ENCODE measurements at regions not wholly inside any gene's neighbourhood (a gene's known extent, or its start where the extent isn't known, plus 50 kb on each side); places are given as distances from the start of the nearest gene placed in this dataset.

DNA sequence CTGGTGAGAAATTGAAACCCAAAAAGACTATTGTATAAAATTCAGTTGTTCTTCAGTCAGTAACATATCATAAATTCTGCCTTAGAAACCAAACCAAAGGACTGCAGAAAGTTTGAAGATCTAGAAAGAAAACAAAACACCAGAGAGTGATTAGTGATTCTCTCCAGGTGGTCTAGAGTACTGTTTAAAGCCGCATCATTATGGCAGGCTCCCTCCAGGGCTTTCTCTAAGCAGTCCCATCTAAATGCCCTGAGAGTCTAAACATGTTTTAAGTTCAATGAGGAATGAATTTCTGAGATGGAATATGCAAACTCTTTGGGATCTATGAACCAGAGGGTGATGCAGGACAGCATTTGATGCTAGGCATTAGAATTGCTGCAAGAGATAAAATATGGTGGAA lies 100.9 kb upstream of the ST6GALNAC5 start:
- no TSS peak for BruUV-seq (replicated peaks)
- H3K23ac ChIP-seq (ENCODE audit: low read depth, low read length): no peak overlapping the region
- no peak overlapping the region for H3K18ac ChIP-seq (ENCODE audit: low read depth, low read length)
- no CpG with 5 or more reads among the region's 1 CpG for WGBS, 2 experiments (ENCODE audit: extremely low coverage in 2 of 2, insufficient read length in 1 of 2)
- no peaks in the 10 kb centered on the region for H3K36me3 ChIP-seq (ENCODE audit: control insufficient read depth, insufficient read depth, low read length)
- H3K4me1 ChIP-seq (ENCODE audit: control insufficient read depth, insufficient read depth, low read length): no peaks in the 10 kb centered on the region
- no peak overlapping the region for H2AFZ ChIP-seq (replicated peaks; ENCODE audit: low read length, poor library complexity)
- no peaks in the 10 kb centered on the region for H3K9me3 ChIP-seq (ENCODE audit: control insufficient read depth, insufficient read depth, low read length)
- in situ Hi-C loops (cut with MboI; ENCODE audit: low sequenced_read_pairs) (no loop called here), dilution Hi-C loops (cut with HindIII; ENCODE audit: low sequenced_read_pairs, unreplicated experiment) (no loop called here), intact Hi-C loops (cut with micrococcal nuclease) (no loop called here)
- ATAC-seq (ENCODE audit: low read depth) (no peak), DNase-seq (no peak)
- no peak overlapping the region for H4K91ac ChIP-seq (ENCODE audit: insufficient read depth, low read depth, low read length)
- no peak overlapping the region for H2AK9ac ChIP-seq (replicated peaks; ENCODE audit: low read depth, low read length, poor library complexity)
- H3K56ac ChIP-seq (ENCODE audit: extremely low read depth, insufficient read depth, low read length): no peak overlapping the region
- H4K5ac ChIP-seq (ENCODE audit: low read depth, low read length): no peak overlapping the region
- no peak overlapping the region for H3K4me3 ChIP-seq (ENCODE audit: insufficient read depth, low read depth, low read length)
- H3K9me1 ChIP-seq (ENCODE audit: insufficient read depth, low read length): no peaks in the 10 kb centered on the region
- no peak overlapping the region for H4K8ac ChIP-seq (ENCODE audit: low read depth in 2 of 2, low read length in 2 of 2)
- no peak overlapping the region for H3K4ac ChIP-seq (ENCODE audit: low read depth, low read length)
- no peak overlapping the region for H2AK5ac ChIP-seq (ENCODE audit: low read depth, low read length)
- H3K79me1 ChIP-seq (ENCODE audit: low read depth in 1 of 2, low read length in 2 of 2): no peaks in the 10 kb centered on the region
- no peak for TF ChIP-seq BHLHE40 (IDR thresholded peaks at IDR 0.05; ENCODE audit: low read depth, low read length)
- no peak for TF ChIP-seq MXI1 (IDR thresholded peaks at IDR 0.05; ENCODE audit: borderline replicate concordance, low read depth, low read length)
- TF ChIP-seq, protein P1, sequence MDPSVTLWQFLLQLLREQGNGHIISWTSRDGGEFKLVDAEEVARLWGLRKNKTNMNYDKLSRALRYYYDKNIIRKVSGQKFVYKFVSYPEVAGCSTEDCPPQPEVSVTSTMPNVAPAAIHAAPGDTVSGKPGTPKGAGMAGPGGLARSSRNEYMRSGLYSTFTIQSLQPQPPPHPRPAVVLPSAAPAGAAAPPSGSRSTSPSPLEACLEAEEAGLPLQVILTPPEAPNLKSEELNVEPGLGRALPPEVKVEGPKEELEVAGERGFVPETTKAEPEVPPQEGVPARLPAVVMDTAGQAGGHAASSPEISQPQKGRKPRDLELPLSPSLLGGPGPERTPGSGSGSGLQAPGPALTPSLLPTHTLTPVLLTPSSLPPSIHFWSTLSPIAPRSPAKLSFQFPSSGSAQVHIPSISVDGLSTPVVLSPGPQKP (IDR thresholded peaks at IDR 0.05; ENCODE audit: borderline replicate concordance, low read depth, low read length): no peak
- TF ChIP-seq SMC3 (IDR thresholded peaks at IDR 0.05; ENCODE audit: low read depth, low read length): no peak
- TF ChIP-seq MAFK (IDR thresholded peaks at IDR 0.05; ENCODE audit: low read depth, low read length): no peak
- no peak for TF ChIP-seq MAZ (IDR thresholded peaks at IDR 0.05; ENCODE audit: borderline replicate concordance, low read depth, low read length)
- TF ChIP-seq, protein P2, sequence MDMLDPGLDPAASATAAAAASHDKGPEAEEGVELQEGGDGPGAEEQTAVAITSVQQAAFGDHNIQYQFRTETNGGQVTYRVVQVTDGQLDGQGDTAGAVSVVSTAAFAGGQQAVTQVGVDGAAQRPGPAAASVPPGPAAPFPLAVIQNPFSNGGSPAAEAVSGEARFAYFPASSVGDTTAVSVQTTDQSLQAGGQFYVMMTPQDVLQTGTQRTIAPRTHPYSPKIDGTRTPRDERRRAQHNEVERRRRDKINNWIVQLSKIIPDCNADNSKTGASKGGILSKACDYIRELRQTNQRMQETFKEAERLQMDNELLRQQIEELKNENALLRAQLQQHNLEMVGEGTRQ (IDR thresholded peaks at IDR 0.05; ENCODE audit: low read depth, low read length): no peak
- no peak for TF ChIP-seq RFX5 (IDR thresholded peaks at IDR 0.05; ENCODE audit: low read depth, low read length)
- TF ChIP-seq NFE2L2 (IDR thresholded peaks at IDR 0.05; ENCODE audit: low read depth, low read length): no peak
- no peak for TF ChIP-seq POLR2A (IDR thresholded peaks at IDR 0.05; ENCODE audit: low read depth, low read length)
- TF ChIP-seq CEBPB (IDR thresholded peaks at IDR 0.05; ENCODE audit: low read depth, low read length): no peak
- TF ChIP-seq CHD1 (IDR thresholded peaks at IDR 0.05; ENCODE audit: low read depth, low read length): no peak
- TF ChIP-seq RCOR1 (IDR thresholded peaks at IDR 0.05; ENCODE audit: insufficient replicate concordance, low read length): no peak
- TF ChIP-seq, protein P3, sequence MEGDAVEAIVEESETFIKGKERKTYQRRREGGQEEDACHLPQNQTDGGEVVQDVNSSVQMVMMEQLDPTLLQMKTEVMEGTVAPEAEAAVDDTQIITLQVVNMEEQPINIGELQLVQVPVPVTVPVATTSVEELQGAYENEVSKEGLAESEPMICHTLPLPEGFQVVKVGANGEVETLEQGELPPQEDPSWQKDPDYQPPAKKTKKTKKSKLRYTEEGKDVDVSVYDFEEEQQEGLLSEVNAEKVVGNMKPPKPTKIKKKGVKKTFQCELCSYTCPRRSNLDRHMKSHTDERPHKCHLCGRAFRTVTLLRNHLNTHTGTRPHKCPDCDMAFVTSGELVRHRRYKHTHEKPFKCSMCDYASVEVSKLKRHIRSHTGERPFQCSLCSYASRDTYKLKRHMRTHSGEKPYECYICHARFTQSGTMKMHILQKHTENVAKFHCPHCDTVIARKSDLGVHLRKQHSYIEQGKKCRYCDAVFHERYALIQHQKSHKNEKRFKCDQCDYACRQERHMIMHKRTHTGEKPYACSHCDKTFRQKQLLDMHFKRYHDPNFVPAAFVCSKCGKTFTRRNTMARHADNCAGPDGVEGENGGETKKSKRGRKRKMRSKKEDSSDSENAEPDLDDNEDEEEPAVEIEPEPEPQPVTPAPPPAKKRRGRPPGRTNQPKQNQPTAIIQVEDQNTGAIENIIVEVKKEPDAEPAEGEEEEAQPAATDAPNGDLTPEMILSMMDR (conservative IDR thresholded peaks at IDR 0.05; ENCODE audit: low read depth, low read length): no peak
- TF ChIP-seq FOS (IDR thresholded peaks at IDR 0.05; ENCODE audit: low read depth, low read length): no peak
- CTCF ChIA-PET: no interaction called here
- no peak overlapping the region for H2BK5ac ChIP-seq (ENCODE audit: low read depth, low read length, poor library complexity, severe bottlenecking)
- H2BK20ac ChIP-seq (ENCODE audit: low read depth, low read length): no peak overlapping the region
- POLR2A ChIA-PET (ENCODE audit: unreplicated experiment): no interaction called here
- no peak overlapping the region for H3K4me2 ChIP-seq (ENCODE audit: low read depth, low read length)
- H3K9ac ChIP-seq (ENCODE audit: low read depth, low read length): no peak overlapping the region
- H4K20me1 ChIP-seq (ENCODE audit: insufficient read depth, low read length): no peaks in the 10 kb centered on the region
- H3K27me3 ChIP-seq (ENCODE audit: control insufficient read depth, insufficient read depth, low read length): no peaks in the 10 kb centered on the region
- H2BK15ac ChIP-seq (ENCODE audit: low read depth, low read length): no peak overlapping the region
- H3K27ac ChIP-seq (ENCODE audit: insufficient read depth, low read length): no peak overlapping the region
- H3K14ac ChIP-seq (replicated peaks; ENCODE audit: low read depth, low read length): no peak overlapping the region
- H2BK120ac ChIP-seq (ENCODE audit: low read depth, low read length): no peak overlapping the region

Measured in IMR-90 (cell line).